ENCODE measurements at regions not wholly inside any gene's neighbourhood (a gene's known extent, or its start where the extent isn't known, plus 50 kb on each side); places are given as distances from the start of the nearest gene placed in this dataset.

DNA sequence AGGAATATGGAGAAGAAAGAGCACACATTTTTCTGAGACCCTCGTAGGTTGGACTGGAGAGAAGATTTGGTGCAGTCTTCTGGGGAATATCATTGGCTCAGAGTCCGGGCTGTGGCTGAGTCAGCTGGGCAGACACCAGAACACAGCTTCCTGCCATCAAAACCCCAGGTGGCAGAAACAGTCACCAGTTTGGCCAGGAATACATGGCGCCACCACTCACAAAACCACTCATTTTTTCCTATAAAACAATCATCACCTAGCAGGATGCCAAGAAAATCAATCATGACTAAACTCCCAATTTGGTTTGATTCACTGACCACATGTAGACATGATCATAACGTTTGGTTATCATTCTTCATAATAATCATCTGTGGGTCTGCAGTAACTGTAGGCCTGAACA, 178.1 kb upstream of the PBX1 start:
- no peak for TF ChIP-seq EP300 (IDR thresholded peaks at IDR 0.05)
- TF ChIP-seq, protein P1, sequence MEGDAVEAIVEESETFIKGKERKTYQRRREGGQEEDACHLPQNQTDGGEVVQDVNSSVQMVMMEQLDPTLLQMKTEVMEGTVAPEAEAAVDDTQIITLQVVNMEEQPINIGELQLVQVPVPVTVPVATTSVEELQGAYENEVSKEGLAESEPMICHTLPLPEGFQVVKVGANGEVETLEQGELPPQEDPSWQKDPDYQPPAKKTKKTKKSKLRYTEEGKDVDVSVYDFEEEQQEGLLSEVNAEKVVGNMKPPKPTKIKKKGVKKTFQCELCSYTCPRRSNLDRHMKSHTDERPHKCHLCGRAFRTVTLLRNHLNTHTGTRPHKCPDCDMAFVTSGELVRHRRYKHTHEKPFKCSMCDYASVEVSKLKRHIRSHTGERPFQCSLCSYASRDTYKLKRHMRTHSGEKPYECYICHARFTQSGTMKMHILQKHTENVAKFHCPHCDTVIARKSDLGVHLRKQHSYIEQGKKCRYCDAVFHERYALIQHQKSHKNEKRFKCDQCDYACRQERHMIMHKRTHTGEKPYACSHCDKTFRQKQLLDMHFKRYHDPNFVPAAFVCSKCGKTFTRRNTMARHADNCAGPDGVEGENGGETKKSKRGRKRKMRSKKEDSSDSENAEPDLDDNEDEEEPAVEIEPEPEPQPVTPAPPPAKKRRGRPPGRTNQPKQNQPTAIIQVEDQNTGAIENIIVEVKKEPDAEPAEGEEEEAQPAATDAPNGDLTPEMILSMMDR (IDR thresholded peaks at IDR 0.05), result no peak
